ENCODE measurements at regions not wholly inside any gene's neighbourhood (a gene's known extent, or its start where the extent isn't known, plus 50 kb on each side); places are given as distances from the start of the nearest gene placed in this dataset.

- H3K4me1 ChIP-seq (ENCODE audit: control insufficient read depth, insufficient read depth, low read length) = no peaks in the 10 kb centered on the region
- POLR2A ChIA-PET = no interaction called here
- no peak overlapping the region for H3K4me3 ChIP-seq (ENCODE audit: low read depth, low read length)
- no peak overlapping the region for H3K27ac ChIP-seq (ENCODE audit: extremely low read depth, low read depth, low read length)
- no peaks in the 10 kb centered on the region for H3K9me3 ChIP-seq (ENCODE audit: control insufficient read depth, insufficient read depth, low read depth, low read length)
- TF ChIP-seq ZNF184 (tag by site-specific recombination; IDR thresholded peaks at IDR 0.05) = no peak
- no peak for TF ChIP-seq WT1 (tag by site-specific recombination; IDR thresholded peaks at IDR 0.05)
- TF ChIP-seq, protein P1, sequence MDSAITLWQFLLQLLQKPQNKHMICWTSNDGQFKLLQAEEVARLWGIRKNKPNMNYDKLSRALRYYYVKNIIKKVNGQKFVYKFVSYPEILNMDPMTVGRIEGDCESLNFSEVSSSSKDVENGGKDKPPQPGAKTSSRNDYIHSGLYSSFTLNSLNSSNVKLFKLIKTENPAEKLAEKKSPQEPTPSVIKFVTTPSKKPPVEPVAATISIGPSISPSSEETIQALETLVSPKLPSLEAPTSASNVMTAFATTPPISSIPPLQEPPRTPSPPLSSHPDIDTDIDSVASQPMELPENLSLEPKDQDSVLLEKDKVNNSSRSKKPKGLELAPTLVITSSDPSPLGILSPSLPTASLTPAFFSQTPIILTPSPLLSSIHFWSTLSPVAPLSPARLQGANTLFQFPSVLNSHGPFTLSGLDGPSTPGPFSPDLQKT (IDR thresholded peaks at IDR 0.05; ENCODE audit: borderline replicate concordance, low read depth, low read length) = no peak
- no peak for TF ChIP-seq SETDB1 (IDR thresholded peaks at IDR 0.05; ENCODE audit: insufficient read length, low read length)
- no peak for TF ChIP-seq ZNF391 (tag by site-specific recombination; IDR thresholded peaks at IDR 0.05; ENCODE audit: borderline replicate concordance, low read depth)
- TF ChIP-seq, protein P2, sequence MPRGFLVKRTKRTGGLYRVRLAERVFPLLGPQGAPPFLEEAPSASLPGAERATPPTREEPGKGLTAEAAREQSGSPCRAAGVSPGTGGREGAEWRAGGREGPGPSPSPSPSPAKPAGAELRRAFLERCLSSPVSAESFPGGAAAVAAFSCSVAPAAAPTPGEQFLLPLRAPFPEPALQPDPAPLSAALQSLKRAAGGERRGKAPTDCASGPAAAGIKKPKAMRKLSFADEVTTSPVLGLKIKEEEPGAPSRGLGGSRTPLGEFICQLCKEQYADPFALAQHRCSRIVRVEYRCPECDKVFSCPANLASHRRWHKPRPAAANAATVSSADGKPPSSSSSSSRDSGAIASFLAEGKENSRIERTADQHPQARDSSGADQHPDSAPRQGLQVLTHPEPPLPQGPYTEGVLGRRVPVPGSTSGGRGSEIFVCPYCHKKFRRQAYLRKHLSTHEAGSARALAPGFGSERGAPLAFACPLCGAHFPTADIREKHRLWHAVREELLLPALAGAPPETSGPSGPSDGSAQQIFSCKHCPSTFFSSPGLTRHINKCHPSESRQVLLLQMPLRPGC (tag by site-specific recombination; IDR thresholded peaks at IDR 0.05) = no peak
- TF ChIP-seq ZBTB48 (tag by site-specific recombination; IDR thresholded peaks at IDR 0.05) = no peak
- TF ChIP-seq ZNF473 (tag by site-specific recombination; IDR thresholded peaks at IDR 0.05) = no peak
- TF ChIP-seq ZNF10 (tag by site-specific recombination; IDR thresholded peaks at IDR 0.05) = no peak
- no peak for TF ChIP-seq ZBTB10 (tag by site-specific recombination; IDR thresholded peaks at IDR 0.05)
- TF ChIP-seq SP7 (tag by site-specific recombination; IDR thresholded peaks at IDR 0.05) = no peak
- no peak for TF ChIP-seq ZNF404 (tag by site-specific recombination; IDR thresholded peaks at IDR 0.05)
- TF ChIP-seq, protein P3, sequence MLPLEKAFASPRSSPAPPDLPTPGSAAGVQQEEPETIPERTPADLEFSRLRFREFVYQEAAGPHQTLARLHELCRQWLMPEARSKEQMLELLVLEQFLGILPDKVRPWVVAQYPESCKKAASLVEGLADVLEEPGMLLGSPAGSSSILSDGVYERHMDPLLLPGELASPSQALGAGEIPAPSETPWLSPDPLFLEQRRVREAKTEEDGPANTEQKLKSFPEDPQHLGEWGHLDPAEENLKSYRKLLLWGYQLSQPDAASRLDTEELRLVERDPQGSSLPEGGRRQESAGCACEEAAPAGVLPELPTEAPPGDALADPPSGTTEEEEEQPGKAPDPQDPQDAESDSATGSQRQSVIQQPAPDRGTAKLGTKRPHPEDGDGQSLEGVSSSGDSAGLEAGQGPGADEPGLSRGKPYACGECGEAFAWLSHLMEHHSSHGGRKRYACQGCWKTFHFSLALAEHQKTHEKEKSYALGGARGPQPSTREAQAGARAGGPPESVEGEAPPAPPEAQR (tag by site-specific recombination; IDR thresholded peaks at IDR 0.05) = no peak
- CTCF ChIA-PET = interaction anchor here (0.7 kb wide), 1 partner anchor 130 kb away, joined by 3 read pairs; no protein-coding TSS in a partner anchor
- H3K36me3 ChIP-seq (ENCODE audit: control insufficient read depth in 2 of 2, insufficient read depth in 1 of 2, low read length in 2 of 2) = no peaks in the 10 kb centered on the region
Measured at GRCh38 chr2:35255826-35256225, 1099.8 kb upstream of the CRIM1 start.

DNA sequence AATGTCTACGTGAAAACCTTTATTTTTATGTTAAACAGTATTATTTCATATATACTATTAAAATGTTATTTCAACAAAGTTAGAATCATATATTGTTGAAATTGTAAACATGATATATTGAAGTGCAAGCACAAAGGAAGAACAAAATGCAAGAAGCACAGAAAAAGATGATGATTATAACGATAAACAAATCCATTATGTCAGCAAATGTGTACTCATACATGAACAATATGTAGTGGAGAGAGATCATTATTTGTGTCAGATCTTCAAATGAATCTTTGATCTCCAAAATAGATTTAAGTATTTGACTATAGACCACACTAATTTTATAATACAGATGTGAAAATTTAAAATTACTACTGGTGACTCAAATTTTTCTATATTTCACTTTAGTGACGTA, 1104.4 kb upstream of the CRIM1 start:
- no peak overlapping the region for H3K27ac ChIP-seq (ENCODE audit: extremely low read depth, low read depth, low read length)
- H3K4me1 ChIP-seq (ENCODE audit: control insufficient read depth, insufficient read depth, low read length) = no peaks in the 10 kb centered on the region
- no peaks in the 10 kb centered on the region for H3K36me3 ChIP-seq (ENCODE audit: control insufficient read depth in 2 of 2, insufficient read depth in 1 of 2, low read length in 2 of 2)
- CTCF ChIA-PET = no interaction called here
- no peak overlapping the region for H3K4me3 ChIP-seq (ENCODE audit: low read depth, low read length)
- POLR2A ChIA-PET = no interaction called here
- no peaks in the 10 kb centered on the region for H3K9me3 ChIP-seq (ENCODE audit: control insufficient read depth, insufficient read depth, low read depth, low read length)
- no peak for TF ChIP-seq BCL11A (tag by site-specific recombination; IDR thresholded peaks at IDR 0.05; ENCODE audit: low read depth)
- no peak for TF ChIP-seq ZNF521 (tag by site-specific recombination; IDR thresholded peaks at IDR 0.05)

- ChIA-PET POLR2A (no interaction called here), CTCF (no interaction called here)
- TF ChIP-seq, protein P3 (tag by site-specific recombination; IDR thresholded peaks at IDR 0.05) = no peak
- TF ChIP-seq ZNF747 (tag by site-specific recombination; IDR thresholded peaks at IDR 0.05) (no peak), ZNF169 (tag by site-specific recombination; IDR thresholded peaks at IDR 0.05) (no peak), SP7 (tag by site-specific recombination; IDR thresholded peaks at IDR 0.05) (no peak), ZBTB48 (tag by site-specific recombination; IDR thresholded peaks at IDR 0.05) (no peak), HOXC10 (CRISPR knock-in tag; IDR thresholded peaks at IDR 0.05) (no peak), ZNF623 (tag by site-specific recombination; IDR thresholded peaks at IDR 0.05) (no peak)
- H3K4me1 ChIP-seq (ENCODE audit: control insufficient read depth, insufficient read depth, low read length) = no peaks in the 10 kb centered on the region
- H3K27ac ChIP-seq (ENCODE audit: extremely low read depth, low read depth, low read length) = no peak overlapping the region
- no peaks in the 10 kb centered on the region for H3K9me3 ChIP-seq (ENCODE audit: control insufficient read depth, insufficient read depth, low read depth, low read length)
- H3K4me3 ChIP-seq (ENCODE audit: low read depth, low read length) = no peak overlapping the region
- no peaks in the 10 kb centered on the region for H3K36me3 ChIP-seq (ENCODE audit: control insufficient read depth in 2 of 2, insufficient read depth in 1 of 2, low read length in 2 of 2)
Measured at GRCh38 chr2:35246702-35247101, 1108.9 kb upstream of the CRIM1 start.

Measured in HEK293 (cell line).